Fibroblast of skin of back (primary cell): ENCODE measurements at regions not wholly inside any gene's neighbourhood (a gene's known extent, or its start where the extent isn't known, plus 50 kb on each side); places are given as distances from the start of the nearest gene placed in this dataset.
"Not testable (repeated sequence)": the region's sequence is repeated elsewhere in the genome, so short reads cannot be mapped to it uniquely, and the experiment has no call there.

Experiments used
- DNase-seq: peaks from one replicate; pipeline ENCODE4 v3.0.0-alpha.2; 2013

- peak; percentile 68 for DNase-seq
Observed at GRCh38 chr2:19649142-19649541, 252.6 kb downstream of the TTC32 start.

GRCh38 chr2:19648583-19648982, 253.2 kb downstream of the TTC32 start:
- peak; percentile 71 for DNase-seq

- no peak for DNase-seq
Observed at GRCh38 chr2:19646987-19647386, 254.8 kb downstream of the TTC32 start.

- no peak for DNase-seq
Observed at GRCh38 chr2:19644763-19645162, 257.0 kb downstream of the TTC32 start.

GRCh38 chr2:19643117-19643518, 258.7 kb downstream of the TTC32 start:
- DNase-seq = no peak

GRCh38 chr2:19642501-19642900, 259.3 kb downstream of the TTC32 start:
- no peak for DNase-seq

GRCh38 chr2:19635951-19636510, 265.8 kb downstream of the TTC32 start:
- DNase-seq = no peak

- peak; percentile 27 for DNase-seq
Observed at GRCh38 chr2:19632403-19632991, 269.3 kb downstream of the TTC32 start.

- DNase-seq = no peak
Observed at GRCh38 chr2:19631871-19632270, 269.9 kb downstream of the TTC32 start.

- peak; percentile 32 for DNase-seq
Observed at GRCh38 chr2:19630921-19631320, 270.9 kb downstream of the TTC32 start.

- DNase-seq = no peak
Observed at GRCh38 chr2:19627359-19627758, 268.9 kb upstream of the OSR1 start.

- peak; percentile 85 for DNase-seq
Observed at GRCh38 chr2:19623488-19623887, 265.1 kb upstream of the OSR1 start.

- DNase-seq = no peak
Observed at GRCh38 chr2:19617257-19617848, 258.9 kb upstream of the OSR1 start.

GRCh38 chr2:19615402-19615801, 257.0 kb upstream of the OSR1 start:
- not testable (repeated sequence) for DNase-seq

GRCh38 chr2:19614066-19614465, 255.6 kb upstream of the OSR1 start:
- no peak for DNase-seq

GRCh38 chr2:19611491-19612332, 253.3 kb upstream of the OSR1 start:
- DNase-seq = peak; percentile 97

GRCh38 chr2:19609266-19609665, 250.8 kb upstream of the OSR1 start:
- no peak for DNase-seq

GRCh38 chr2:19607931-19608771, 249.7 kb upstream of the OSR1 start:
- DNase-seq = peak; percentile 81

- DNase-seq = peak; percentile 82
Observed at GRCh38 chr2:19607400-19607799, 249.0 kb upstream of the OSR1 start.

GRCh38 chr2:19600982-19601381, 242.6 kb upstream of the OSR1 start:
- DNase-seq = no peak

- DNase-seq = no peak
Observed at GRCh38 chr2:19600506-19600905, 242.1 kb upstream of the OSR1 start.

- no peak for DNase-seq
Observed at GRCh38 chr2:19598971-19599370, 240.5 kb upstream of the OSR1 start.

- DNase-seq = no peak
Observed at GRCh38 chr2:19592197-19592596, 233.8 kb upstream of the OSR1 start.
